NCI-H526 (cell line): ENCODE measurements at regions not wholly inside any gene's neighbourhood (a gene's known extent, or its start where the extent isn't known, plus 50 kb on each side); places are given as distances from the start of the nearest gene placed in this dataset.
"Not testable (repeated sequence)": the region's sequence is repeated elsewhere in the genome, so short reads cannot be mapped to it uniquely, and the experiment has no call there.

Experiments
- DNase-seq, 2 experiments: peaks; one replicate each; lab custom pipeline; 2025; lab: John Stamatoyannopoulos, UW

GRCh38 chr5:135157421-135158313, 123.6 kb upstream of the PITX1 start:
- no peak for DNase-seq

- DNase-seq: no peak
Observed at GRCh38 chr5:135156715-135157404, 122.8 kb upstream of the PITX1 start.

GRCh38 chr5:135156337-135156714, 122.3 kb upstream of the PITX1 start:
- no peak for DNase-seq

GRCh38 chr5:135155616-135156214, 121.7 kb upstream of the PITX1 start:
- no peak for DNase-seq

DNA sequence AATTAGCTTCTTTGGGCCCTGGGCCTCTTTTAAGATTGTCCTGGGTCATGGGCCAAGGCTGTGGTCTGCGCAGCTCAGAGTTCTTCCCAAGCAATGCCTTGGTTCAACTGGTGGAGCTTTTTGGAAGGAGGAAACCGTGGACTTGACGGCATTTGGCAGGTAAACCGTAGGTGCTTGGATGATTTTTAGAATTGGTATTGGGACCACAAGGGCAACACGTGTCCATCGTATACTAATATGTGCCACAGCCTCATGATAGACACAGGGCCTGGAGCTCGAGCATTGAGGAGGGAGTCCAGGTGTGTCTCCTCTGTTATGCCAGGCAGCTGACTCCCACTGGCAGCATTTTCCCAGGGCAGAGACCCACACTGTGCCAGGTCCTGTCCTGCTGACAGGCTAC, 120.9 kb upstream of the PITX1 start:
- no peak for DNase-seq

DNA sequence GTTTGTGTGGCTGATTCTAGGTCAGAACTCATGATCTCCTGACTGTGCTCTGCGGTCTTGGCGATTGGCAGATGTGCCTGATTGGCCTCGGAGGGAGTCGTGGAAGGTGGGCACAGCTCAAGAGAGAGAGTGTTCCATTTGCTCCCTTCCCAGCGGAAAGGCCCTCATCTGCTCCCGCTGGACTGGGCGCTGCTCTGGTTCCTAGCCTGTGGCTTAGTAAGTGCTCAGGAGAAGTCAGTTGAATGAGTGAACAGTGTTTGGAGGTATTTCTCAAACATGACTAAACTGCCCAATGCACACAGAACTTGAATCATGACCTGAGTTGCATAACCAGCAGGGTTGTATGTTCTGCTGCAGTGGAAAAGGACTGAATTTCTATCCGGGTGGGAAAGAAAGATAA, 120.2 kb upstream of the PITX1 start:
- DNase-seq: no peak

GRCh38 chr5:135153661-135154060, 119.6 kb upstream of the PITX1 start:
- no peak for DNase-seq

DNA sequence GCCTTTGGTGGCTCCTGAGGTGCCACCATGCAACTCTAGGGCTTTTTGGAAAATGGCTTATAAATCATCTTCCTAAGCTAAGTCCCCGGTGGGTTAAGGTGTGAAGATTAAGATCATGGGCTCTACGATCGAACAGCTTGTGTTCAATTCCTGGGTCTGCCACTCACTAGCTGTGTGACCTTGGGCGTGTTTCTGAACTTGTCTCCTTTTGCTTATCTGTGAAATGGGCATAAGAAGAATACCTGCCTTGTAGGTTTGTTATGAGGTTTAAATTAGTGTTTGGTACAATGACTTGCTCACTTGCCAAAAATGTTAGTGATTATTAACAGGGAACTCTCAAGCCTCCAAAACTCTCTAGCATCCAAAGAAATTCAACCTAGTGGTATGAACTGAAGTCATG, 119.2 kb upstream of the PITX1 start:
- DNase-seq: no peak

DNA sequence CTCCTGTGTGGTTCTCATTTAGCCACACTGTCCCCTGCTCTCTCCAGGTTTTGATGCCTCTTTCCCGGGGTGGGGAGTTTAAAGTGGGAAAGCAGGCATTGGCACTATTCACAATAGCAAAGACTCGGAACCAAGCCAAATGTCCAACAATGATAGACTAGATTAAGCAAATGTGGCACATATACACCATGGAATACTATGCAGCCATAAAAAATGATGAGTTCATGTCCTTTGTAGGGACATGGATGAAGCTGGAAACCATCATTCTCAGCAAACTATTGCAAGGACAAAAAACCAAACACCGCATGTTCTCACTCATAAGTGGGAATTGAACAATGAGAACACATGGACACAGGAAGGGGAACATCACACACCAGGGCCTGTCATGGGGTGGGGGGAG, 117.6 kb upstream of the PITX1 start:
- DNase-seq: not testable (repeated sequence)

GRCh38 chr5:135151256-135151655, 117.2 kb upstream of the PITX1 start:
- DNase-seq: no peak

DNA sequence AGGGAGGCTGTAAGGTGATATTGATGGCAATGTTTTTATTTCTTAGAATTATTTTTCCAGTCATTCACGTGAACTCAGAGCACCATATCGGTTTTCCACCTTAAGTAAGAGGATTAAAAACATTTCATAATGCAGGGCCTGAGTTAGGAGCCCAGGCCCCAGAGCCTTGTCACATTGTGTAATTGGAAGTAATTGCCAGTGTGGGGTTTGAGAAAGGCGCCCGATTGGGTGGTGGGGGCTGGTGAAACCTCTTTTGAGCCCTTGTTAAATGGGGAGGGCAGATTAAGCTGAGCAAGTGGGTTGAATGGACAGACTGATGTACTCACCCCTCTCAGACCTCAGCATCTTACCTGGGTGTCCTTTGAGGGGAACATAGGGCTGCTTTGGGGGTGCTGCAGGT, 116.7 kb upstream of the PITX1 start:
- no peak for DNase-seq

DNA sequence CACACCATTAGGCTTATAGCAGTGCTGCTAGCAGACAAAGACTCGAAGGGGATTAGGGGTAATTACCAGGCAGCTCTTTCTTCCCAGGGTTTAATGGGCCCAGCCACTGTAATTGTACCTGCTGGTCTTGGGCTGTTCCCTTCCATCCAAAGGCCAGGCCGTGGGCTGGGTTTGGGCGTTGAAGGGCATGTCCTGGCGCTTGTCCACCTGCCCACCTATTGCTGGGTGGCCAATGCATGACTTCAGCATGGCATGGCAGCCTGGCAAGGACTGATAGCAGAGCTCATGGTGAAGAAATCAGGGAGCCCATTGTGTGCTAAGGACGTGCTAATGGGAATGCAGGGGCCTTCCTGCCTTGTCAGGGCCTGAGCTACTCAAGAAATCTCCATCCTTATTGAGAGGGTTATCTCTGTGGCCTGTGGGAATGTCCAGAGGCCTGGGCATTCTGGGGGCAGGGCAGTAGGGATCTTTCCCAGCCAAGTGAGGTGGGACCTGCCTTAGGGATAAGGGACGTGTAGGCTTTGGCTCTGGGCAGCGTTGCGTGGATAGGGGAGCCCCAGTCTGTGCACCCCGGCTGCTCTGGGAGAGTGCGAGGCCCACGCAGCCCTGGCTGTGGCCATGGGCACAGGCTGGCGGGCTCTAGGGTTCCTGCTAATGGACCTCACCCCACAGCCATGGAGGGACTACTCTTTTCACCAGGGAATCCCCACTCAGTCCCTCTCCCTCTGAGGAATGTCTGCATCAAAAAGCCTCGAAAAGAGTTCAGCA, 116.1 kb upstream of the PITX1 start:
- no peak for DNase-seq

DNA sequence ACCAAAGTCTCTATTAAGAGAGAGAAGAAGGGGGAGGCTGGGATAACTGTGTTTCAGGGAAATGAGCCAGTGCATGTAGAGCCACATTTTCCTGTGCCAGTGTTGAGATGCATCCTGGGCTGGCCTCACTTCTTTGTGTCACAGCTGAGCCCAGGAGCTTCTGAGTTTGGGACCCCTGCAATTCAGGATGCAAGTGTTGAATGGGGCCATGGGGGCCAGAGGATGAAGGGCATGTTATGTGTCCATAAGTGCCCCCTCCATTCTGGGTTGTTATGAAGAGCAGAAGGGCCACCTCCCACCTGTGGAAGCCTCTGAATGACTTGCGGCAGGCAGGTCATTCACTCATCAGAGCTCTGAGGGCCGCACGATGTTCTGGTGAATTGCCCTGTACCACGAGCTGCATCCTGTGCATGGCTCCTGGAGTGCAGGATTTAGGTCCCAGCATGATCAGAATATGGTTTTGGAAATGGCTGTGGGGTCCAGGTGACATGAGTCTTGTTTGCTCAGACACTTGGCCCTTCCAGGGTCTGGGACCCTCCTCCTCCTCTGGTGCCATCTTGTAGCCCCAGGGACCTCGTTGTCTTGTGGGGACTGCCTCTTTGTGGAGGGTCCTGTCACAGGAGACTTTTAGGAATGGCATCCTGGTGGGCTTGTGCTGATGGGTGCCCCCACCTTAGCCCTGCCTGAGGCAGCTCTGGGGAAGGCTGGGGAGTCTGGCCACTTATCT, 115.4 kb upstream of the PITX1 start:
- no peak for DNase-seq

- no peak for DNase-seq
Observed at GRCh38 chr5:135147294-135148090, 113.5 kb upstream of the PITX1 start.

GRCh38 chr5:135145985-135146384, 112.0 kb upstream of the PITX1 start:
- DNase-seq: no peak

DNA sequence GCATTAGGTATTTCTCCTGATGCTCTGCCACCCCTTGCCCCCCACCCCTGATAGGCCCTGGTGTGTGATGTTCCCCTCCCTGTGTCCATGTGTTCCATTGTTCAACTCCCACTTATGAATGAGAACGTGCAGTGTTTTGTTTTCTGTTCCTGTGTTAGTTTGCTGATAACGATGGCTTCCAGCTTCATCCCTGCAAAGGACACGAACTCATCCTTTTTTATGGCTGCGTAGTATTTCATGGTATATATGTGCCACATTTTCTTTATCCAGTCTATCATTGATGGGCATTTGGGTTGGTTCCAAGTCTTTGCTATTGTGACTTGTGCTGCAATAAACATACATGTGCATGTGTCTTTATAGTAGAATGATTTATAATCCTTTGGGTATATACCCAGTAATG, 109.7 kb upstream of the PITX1 start:
- not testable (repeated sequence) for DNase-seq

- DNase-seq: peak; percentile 20 to 28
Observed at GRCh38 chr5:135141303-135142268, 107.6 kb upstream of the PITX1 start.

- DNase-seq: peak in 1 of 2 experiments; percentile 47
Observed at GRCh38 chr5:135140446-135141204, 106.6 kb upstream of the PITX1 start.
